ENCODE measurements at regions not wholly inside any gene's neighbourhood (a gene's known extent, or its start where the extent isn't known, plus 50 kb on each side); places are given as distances from the start of the nearest gene placed in this dataset.

- no peak for TF ChIP-seq ZNF639 (CRISPR knock-in tag; conservative IDR thresholded peaks at IDR 0.05)
- TF ChIP-seq MAFK (conservative IDR thresholded peaks at IDR 0.05 in 1 of 2, IDR thresholded peaks at IDR 0.05 in 1 of 2; ENCODE audit: low read length in 2 of 2), result no peak
- TF ChIP-seq ZEB1 (IDR thresholded peaks at IDR 0.05; ENCODE audit: insufficient replicate concordance, low read depth), result no peak
- no peak for TF ChIP-seq KMT2B (CRISPR knock-in tag; IDR thresholded peaks at IDR 0.05)
Measured at GRCh38 chr4:64935469-64936001, 526.3 kb upstream of the TECRL start (continued).

GRCh38 chr4:64911846-64912245 lies 502.6 kb upstream of the TECRL start:
- in situ Hi-C loops (cut with HindIII; ENCODE audit: extremely low pct_ligation_motif_present, low pct_unique_long_range_greater_than_20kb), result no loop called here
- Histone ChIP-seq H3K4me1 (ENCODE audit: insufficient read depth, low read length) (no peaks in the 10 kb centered on the region), H4K20me1 (ENCODE audit: insufficient read depth, low read length) (no peaks in the 10 kb centered on the region), H2AFZ (ENCODE audit: low read length) (no peak overlapping the region), H3K9ac (ENCODE audit: insufficient read depth, low read depth, low read length) (no peak overlapping the region), H3K36me3 (replicated peaks in 1 of 2; ENCODE audit: control insufficient read depth in 1 of 2, insufficient read depth in 2 of 2, low read length in 2 of 2) (no peaks in the 10 kb centered on the region), H3K27ac (ENCODE audit: extremely low read length, insufficient read depth, low read length) (no peak overlapping the region), H3K9me3 (ENCODE audit: low read length) (no peaks in the 10 kb centered on the region), H3K79me2 (ENCODE audit: insufficient read depth, low read length) (no peaks in the 10 kb centered on the region), H3K4me2 (ENCODE audit: low read depth, low read length) (no peak overlapping the region), H3K4me3 (replicated peaks in 1 of 3; ENCODE audit: insufficient read depth in 1 of 3, low read depth in 2 of 3, low read length in 3 of 3) (no peak overlapping the region), H3K27me3 (ENCODE audit: control insufficient read depth in 1 of 2, insufficient read depth in 2 of 2, low read length in 2 of 2) (no peaks in the 10 kb centered on the region)
- ChIA-PET CTCF (ENCODE audit: low intra/inter-chr PET ratio, low total read pairs) (no interaction called here), POLR2A (no interaction called here)
- no peak for DNase-seq (ENCODE audit: low spot score)
- no peak for TF ChIP-seq ZNF672 (CRISPR knock-in tag; IDR thresholded peaks at IDR 0.05)
- TF ChIP-seq ZNF562 (CRISPR knock-in tag; IDR thresholded peaks at IDR 0.05; ENCODE audit: borderline replicate concordance), result no peak
- BruUV-seq (replicated peaks), result no TSS peak
- ATAC-seq, result no peak
- WGBS (ENCODE audit: low lambda C conversion rate), result 33% methylated on average over 2 of the region's 2 CpGs
- intact Hi-C loops (cut with micrococcal nuclease; ENCODE audit: unreplicated experiment), result loop anchor here (10.0 kb wide), 1 partner anchor 127 kb away; no protein-coding TSS in a partner anchor
- FAIRE-seq, result no peak

GRCh38 chr4:64903986-64904385 lies 494.7 kb upstream of the TECRL start:
- CTCF ChIA-PET (ENCODE audit: low intra/inter-chr PET ratio, low total read pairs), result no interaction called here
- H3K4me3 ChIP-seq (replicated peaks in 1 of 3; ENCODE audit: insufficient read depth in 1 of 3, low read depth in 2 of 3, low read length in 3 of 3), result no peak overlapping the region
- intact Hi-C loops (cut with micrococcal nuclease; ENCODE audit: unreplicated experiment), result no loop called here

More at GRCh38 chr4:64903986-64904385, 494.7 kb upstream of the TECRL start:
- in situ Hi-C loops (cut with HindIII; ENCODE audit: extremely low pct_ligation_motif_present, low pct_unique_long_range_greater_than_20kb), result no loop called here
- H3K4me2 ChIP-seq (ENCODE audit: low read depth, low read length), result no peak overlapping the region
- WGBS (ENCODE audit: low lambda C conversion rate), result 2% methylated on average over 2 of the region's 2 CpGs
- no peak overlapping the region for H3K27ac ChIP-seq (ENCODE audit: extremely low read length, insufficient read depth, low read length)
- H3K9ac ChIP-seq (ENCODE audit: insufficient read depth, low read depth, low read length), result no peak overlapping the region
- TF ChIP-seq HNRNPH1 (optimal IDR thresholded peaks at IDR 0.05; ENCODE audit: low read depth, low read length), result no peak
- TF ChIP-seq ZNF574 (CRISPR knock-in tag; IDR thresholded peaks at IDR 0.05), result no peak
- TF ChIP-seq CC2D1A (CRISPR knock-in tag; IDR thresholded peaks at IDR 0.05), result no peak
- TF ChIP-seq AKAP8 (CRISPR knock-in tag; IDR thresholded peaks at IDR 0.05), result no peak
- no peak for TF ChIP-seq BATF2 (CRISPR knock-in tag; IDR thresholded peaks at IDR 0.05)
- no peak for TF ChIP-seq RCOR2 (CRISPR knock-in tag; IDR thresholded peaks at IDR 0.05)
- no peak for TF ChIP-seq PTBP1 (IDR thresholded peaks at IDR 0.05; ENCODE audit: low read depth, low read length, poor library complexity, severe bottlenecking)
- DNase-seq (ENCODE audit: low spot score) (no peak), ATAC-seq (no peak), FAIRE-seq (no peak)
- BruUV-seq (replicated peaks), result no TSS peak
- no peaks in the 10 kb centered on the region for H4K20me1 ChIP-seq (ENCODE audit: insufficient read depth, low read length)
- no peaks in the 10 kb centered on the region for H3K79me2 ChIP-seq (ENCODE audit: insufficient read depth, low read length)
- H2AFZ ChIP-seq (ENCODE audit: low read length), result no peak overlapping the region
- no peaks in the 10 kb centered on the region for H3K36me3 ChIP-seq (replicated peaks in 1 of 2; ENCODE audit: control insufficient read depth in 1 of 2, insufficient read depth in 2 of 2, low read length in 2 of 2)
- H3K4me1 ChIP-seq (ENCODE audit: insufficient read depth, low read length), result no peaks in the 10 kb centered on the region
- H3K27me3 ChIP-seq (ENCODE audit: control insufficient read depth in 1 of 2, insufficient read depth in 2 of 2, low read length in 2 of 2), result no peaks in the 10 kb centered on the region
- H3K9me3 ChIP-seq (ENCODE audit: low read length), result no peaks in the 10 kb centered on the region
- POLR2A ChIA-PET, result no interaction called here

Data from HepG2 (cell line).